Epithelial cell of prostate (primary cell): ENCODE measurements at regions not wholly inside any gene's neighbourhood (a gene's known extent, or its start where the extent isn't known, plus 50 kb on each side); places are given as distances from the start of the nearest gene placed in this dataset.

Source experiments
- DNase-seq: peaks from one replicate; pipeline ENCODE4 v3.0.0-alpha.2; 2011; ENCODE audit warnings: low read depth, low spot score
- H3K27ac ChIP-seq: fragments of 450-650 bp; 2 replicates; pipeline ENCODE4 v1.5.1; 2017; ENCODE audit warnings: mild to moderate bottlenecking

DNA sequence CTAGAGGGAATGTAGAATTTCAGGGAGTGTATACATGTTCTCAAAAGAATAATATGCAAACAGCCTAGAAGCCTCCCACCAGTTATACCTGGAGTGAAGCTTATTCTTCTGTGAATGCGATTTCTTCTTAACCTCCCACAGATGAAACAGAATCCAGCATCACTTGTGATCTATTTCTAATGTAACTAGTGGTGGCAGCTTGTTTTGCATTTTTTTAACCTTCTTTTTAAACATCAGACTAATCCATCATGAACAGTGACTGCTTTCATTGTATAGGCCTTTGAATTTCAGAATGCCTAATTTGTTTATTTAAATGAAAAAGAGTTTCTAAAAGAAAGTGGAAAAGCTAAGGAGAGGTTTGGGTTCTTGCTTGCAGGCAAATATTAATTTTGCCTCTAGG lies 85.7 kb upstream of the EPHA4 start:
- no peak overlapping the region for H3K27ac ChIP-seq
- no peak for DNase-seq

- no peak overlapping the region for H3K27ac ChIP-seq
- no peak for DNase-seq
These were observed 83.2 kb upstream of the EPHA4 start for GRCh38 chr2:221655300-221655699.

DNA sequence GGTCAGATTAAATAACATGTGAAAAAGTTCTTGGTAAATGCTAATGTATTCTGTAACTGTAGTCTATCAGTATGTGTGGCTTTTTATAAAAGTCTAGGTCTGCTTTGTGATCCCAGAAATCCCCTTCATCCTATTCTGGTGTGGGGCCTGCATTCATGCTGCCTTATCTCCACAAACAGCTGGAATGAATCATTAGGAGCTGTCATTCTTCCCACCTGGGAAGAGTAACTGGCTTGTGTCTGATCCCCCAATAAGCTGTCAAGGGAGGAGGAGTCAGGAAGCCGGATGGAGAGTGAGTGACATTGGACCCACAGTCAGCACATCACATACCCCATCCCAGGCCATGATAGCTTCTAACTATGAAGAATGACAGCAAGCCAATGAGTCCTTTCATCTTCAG lies 81.1 kb upstream of the EPHA4 start:
- no peak for DNase-seq
- H3K27ac ChIP-seq: no peak overlapping the region

GRCh38 chr2:221649051-221649775 lies 77.1 kb upstream of the EPHA4 start:
- DNase-seq: no peak
- H3K27ac ChIP-seq: no peak overlapping the region

- no peak overlapping the region for H3K27ac ChIP-seq
- no peak for DNase-seq
These were observed 70.3 kb upstream of the EPHA4 start for GRCh38 chr2:221642447-221642846.

GRCh38 chr2:221641181-221641871 lies 69.2 kb upstream of the EPHA4 start:
- no peak overlapping the region for H3K27ac ChIP-seq
- no peak for DNase-seq

DNA sequence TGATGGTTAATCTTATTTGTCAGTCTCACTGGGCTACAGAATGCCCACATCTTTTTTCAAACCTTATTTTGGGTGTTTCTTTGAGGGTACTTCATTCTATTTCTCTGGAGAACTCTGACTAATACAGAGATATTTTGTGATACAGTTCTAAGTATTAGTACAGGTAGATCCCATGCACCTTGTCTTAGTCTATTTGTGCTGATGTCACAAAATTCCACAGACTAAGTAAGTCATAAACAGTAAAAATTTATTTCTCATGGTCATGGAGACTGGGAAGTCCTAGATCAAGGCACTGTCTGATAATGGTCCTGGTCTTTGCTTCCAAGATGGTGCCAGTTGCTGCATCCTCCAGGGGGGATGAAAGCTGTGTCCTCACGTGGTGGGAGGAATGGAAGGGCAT lies 68.6 kb upstream of the EPHA4 start:
- H3K27ac ChIP-seq: no peak overlapping the region
- no peak for DNase-seq

DNA sequence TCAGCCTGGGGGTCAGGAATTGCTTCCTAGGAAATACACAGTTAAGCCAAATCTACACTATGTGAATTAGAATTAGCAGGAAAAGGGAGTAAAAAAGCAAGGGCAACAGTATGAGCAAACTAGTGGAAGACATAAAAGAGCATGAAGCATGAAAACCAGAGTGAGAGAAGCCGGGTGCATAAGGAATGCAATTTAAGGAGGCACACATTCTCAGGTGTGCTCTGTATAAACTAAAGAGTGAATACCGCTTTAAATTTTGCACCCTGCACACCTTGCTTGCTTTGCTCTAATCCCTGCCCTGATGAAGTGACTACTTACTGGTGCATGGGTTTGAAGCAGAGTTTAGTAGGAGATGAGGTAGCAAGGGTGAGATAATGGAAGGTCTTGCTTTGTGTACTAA lies 65.7 kb upstream of the EPHA4 start:
- H3K27ac ChIP-seq: no peak overlapping the region
- no peak for DNase-seq

DNA sequence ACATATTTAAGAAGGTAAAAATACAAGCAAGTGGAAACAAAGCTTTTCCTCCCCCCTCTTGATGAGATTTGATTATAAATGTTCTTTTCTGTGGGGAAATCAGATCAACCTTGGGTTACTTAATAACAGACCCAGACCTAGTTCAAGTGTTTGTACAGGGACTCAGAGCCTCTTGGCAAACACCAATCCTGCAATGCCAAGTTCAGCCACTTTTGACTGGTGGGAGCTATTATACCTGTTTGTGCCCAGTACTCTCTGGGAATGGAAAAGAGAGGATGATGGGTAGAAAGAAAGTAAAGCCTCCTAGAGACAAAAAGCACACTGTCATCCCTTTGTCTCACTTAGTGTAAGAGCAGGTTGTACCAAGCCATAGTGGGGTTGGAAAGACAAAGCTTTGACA lies 63.8 kb upstream of the EPHA4 start:
- no peak overlapping the region for H3K27ac ChIP-seq
- DNase-seq: no peak

DNA sequence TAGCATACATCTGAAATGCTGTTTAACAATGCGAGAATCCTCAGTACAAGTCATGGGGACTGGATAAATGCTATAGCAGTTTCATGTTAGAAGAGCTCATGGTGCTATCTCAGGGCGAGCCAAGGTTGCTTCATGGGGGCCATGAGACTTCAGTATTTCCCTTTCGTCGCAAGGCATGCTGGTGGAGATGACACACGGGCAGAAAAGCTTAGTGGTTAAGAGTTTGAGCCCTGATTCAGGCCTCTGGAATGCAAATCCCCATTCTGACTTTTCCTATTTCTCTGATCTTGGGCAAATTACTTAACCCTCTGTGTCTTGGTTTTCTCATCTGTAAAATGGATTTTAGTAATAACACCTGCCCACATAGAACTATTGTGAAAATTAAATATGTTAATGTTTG lies 57.4 kb upstream of the EPHA4 start:
- DNase-seq: peak; percentile 43
- H3K27ac ChIP-seq: no peak overlapping the region

- H3K27ac ChIP-seq: no peak overlapping the region
These were observed 52.4 kb upstream of the EPHA4 start for GRCh38 chr2:221624475-221624874.

More at GRCh38 chr2:221624475-221624874, 52.4 kb upstream of the EPHA4 start:
- no peak for DNase-seq
